Ishikawa (cell line): ENCODE measurements at regions not wholly inside any gene's neighbourhood (a gene's known extent, or its start where the extent isn't known, plus 50 kb on each side); places are given as distances from the start of the nearest gene placed in this dataset.

Experiments used
- EGR1 ChIP-seq: IDR thresholded peaks from 2 replicates; pipeline ENCODE4 v1.6.1; 2012
- EP300 ChIP-seq: IDR thresholded peaks from 2 replicates; pipeline ENCODE4 v1.6.1; 2012; ENCODE audit warnings: borderline replicate concordance
- FOXM1 ChIP-seq: IDR thresholded peaks from 2 replicates; pipeline ENCODE4 v1.6.1; 2012; ENCODE audit warnings: low read depth, borderline replicate concordance
- NFIC ChIP-seq: IDR thresholded peaks from 2 replicates; pipeline ENCODE4 v1.6.1; 2012
- RAD21 ChIP-seq: IDR thresholded peaks from 2 replicates; pipeline ENCODE4 v1.6.1; 2012; ENCODE audit warnings: low read depth
- TAF1 ChIP-seq: IDR thresholded peaks from 2 replicates; pipeline ENCODE4 v1.6.1; 2012; ENCODE audit warnings: low read depth, mild to moderate bottlenecking
- TEAD4 ChIP-seq: IDR thresholded peaks from 2 replicates; pipeline ENCODE4 v1.6.1; 2012
- YY1 ChIP-seq: IDR thresholded peaks from 2 replicates; pipeline ENCODE4 v1.6.1; 2012; ENCODE audit warnings: low read depth
- TF ChIP-seq, protein P1 (sequence below): IDR thresholded peaks from 2 replicates; pipeline ENCODE4 v1.6.1; 2012
- TF ChIP-seq, protein P2 (sequence below): IDR thresholded peaks from 2 replicates; pipeline ENCODE4 v1.6.1; 2012; ENCODE audit warnings: low read depth, mild to moderate bottlenecking
- TF ChIP-seq, protein P3 (sequence below): IDR thresholded peaks from 2 replicates; pipeline ENCODE4 v1.6.1; 2012

DNA sequence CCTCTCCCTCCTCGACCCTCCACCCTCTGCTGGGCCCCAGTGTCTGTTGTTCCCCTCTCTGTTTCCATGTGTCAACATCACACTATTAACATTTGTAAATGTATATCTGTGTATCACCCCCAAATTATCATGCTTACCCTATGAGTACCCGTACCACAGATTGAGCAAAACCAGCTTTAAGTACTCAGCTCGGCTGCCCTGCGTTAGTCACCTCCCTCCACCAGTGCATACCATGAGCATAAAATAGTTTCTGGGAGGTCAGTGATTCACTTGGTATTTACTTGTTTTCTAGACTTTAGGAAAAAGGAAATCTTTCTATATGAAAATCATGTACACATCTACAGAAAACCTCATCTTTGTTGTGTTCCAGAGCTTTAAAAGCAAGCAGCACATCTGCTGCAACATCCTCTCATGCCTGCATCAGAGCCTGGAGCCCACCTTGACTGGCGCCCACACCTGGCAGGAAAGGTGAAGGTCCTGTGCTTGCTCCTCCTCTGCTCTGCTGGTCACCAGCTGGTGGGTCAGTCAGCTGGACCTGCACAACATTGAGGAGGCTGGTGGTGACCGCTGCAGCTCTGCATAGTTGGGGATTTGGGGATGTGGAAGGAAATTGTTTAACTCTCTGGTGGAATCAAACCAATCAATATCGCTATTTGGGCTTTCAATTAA lies 214.4 kb upstream of the KLF3 start:
- TF ChIP-seq, protein P1, sequence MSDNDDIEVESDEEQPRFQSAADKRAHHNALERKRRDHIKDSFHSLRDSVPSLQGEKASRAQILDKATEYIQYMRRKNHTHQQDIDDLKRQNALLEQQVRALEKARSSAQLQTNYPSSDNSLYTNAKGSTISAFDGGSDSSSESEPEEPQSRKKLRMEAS, result no peak
- TF ChIP-seq EP300, result no peak
- no peak for TF ChIP-seq RAD21
- no peak for TF ChIP-seq TEAD4
- TF ChIP-seq TAF1, result no peak
- TF ChIP-seq, protein P2, sequence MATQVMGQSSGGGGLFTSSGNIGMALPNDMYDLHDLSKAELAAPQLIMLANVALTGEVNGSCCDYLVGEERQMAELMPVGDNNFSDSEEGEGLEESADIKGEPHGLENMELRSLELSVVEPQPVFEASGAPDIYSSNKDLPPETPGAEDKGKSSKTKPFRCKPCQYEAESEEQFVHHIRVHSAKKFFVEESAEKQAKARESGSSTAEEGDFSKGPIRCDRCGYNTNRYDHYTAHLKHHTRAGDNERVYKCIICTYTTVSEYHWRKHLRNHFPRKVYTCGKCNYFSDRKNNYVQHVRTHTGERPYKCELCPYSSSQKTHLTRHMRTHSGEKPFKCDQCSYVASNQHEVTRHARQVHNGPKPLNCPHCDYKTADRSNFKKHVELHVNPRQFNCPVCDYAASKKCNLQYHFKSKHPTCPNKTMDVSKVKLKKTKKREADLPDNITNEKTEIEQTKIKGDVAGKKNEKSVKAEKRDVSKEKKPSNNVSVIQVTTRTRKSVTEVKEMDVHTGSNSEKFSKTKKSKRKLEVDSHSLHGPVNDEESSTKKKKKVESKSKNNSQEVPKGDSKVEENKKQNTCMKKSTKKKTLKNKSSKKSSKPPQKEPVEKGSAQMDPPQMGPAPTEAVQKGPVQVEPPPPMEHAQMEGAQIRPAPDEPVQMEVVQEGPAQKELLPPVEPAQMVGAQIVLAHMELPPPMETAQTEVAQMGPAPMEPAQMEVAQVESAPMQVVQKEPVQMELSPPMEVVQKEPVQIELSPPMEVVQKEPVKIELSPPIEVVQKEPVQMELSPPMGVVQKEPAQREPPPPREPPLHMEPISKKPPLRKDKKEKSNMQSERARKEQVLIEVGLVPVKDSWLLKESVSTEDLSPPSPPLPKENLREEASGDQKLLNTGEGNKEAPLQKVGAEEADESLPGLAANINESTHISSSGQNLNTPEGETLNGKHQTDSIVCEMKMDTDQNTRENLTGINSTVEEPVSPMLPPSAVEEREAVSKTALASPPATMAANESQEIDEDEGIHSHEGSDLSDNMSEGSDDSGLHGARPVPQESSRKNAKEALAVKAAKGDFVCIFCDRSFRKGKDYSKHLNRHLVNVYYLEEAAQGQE, result no peak
- no peak for TF ChIP-seq YY1
- TF ChIP-seq EGR1, result no peak
- no peak for TF ChIP-seq FOXM1
- TF ChIP-seq, protein P3, sequence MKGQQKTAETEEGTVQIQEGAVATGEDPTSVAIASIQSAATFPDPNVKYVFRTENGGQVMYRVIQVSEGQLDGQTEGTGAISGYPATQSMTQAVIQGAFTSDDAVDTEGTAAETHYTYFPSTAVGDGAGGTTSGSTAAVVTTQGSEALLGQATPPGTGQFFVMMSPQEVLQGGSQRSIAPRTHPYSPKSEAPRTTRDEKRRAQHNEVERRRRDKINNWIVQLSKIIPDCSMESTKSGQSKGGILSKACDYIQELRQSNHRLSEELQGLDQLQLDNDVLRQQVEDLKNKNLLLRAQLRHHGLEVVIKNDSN, result no peak
- no peak for TF ChIP-seq NFIC
